DOHH2 (cell line): ENCODE measurements at regions not wholly inside any gene's neighbourhood (a gene's known extent, or its start where the extent isn't known, plus 50 kb on each side); places are given as distances from the start of the nearest gene placed in this dataset.

Experiments
- EZH2phosphoT487 ChIP-seq: fragments of 200-600 bp; sonication (generic); IDR thresholded peaks from 2 replicates; pipeline ENCODE4 v1.6.1; 2017; ENCODE audit warnings: borderline replicate concordance, mild to moderate bottlenecking, antibody characterized with exemption, low read length, moderate library complexity, mixed read lengths
- TF ChIP-seq, protein P1 (sequence below): fragments of 200-600 bp; sonication (generic); IDR thresholded peaks from one replicate; pipeline ENCODE4 v1.5.1; 2014; ENCODE audit warnings: antibody characterized with exemption, mild to moderate bottlenecking, low read depth, low read length; ENCODE audit not compliant: poor library complexity, severe bottlenecking

DNA sequence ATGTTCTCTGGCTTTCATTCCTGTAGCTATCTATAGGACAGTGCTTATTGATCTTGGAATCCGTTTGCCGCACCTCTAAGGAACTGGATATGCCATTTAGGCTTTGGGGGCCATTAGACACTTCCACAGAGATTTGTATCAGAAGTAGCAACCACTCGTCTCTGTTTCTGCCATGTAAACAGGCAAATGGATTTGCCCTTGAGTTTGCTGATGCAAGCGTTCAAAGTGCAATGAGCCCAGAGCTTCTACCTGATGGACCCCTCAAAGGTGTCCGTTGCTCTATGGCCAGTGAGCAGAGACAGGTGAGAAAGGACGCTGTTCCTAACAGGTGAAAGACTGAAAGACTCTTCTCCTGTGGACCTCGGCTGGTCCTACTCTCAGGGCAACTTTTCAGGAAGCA lies 302.9 kb downstream of the ZNF536 start:
- TF ChIP-seq, protein P1, sequence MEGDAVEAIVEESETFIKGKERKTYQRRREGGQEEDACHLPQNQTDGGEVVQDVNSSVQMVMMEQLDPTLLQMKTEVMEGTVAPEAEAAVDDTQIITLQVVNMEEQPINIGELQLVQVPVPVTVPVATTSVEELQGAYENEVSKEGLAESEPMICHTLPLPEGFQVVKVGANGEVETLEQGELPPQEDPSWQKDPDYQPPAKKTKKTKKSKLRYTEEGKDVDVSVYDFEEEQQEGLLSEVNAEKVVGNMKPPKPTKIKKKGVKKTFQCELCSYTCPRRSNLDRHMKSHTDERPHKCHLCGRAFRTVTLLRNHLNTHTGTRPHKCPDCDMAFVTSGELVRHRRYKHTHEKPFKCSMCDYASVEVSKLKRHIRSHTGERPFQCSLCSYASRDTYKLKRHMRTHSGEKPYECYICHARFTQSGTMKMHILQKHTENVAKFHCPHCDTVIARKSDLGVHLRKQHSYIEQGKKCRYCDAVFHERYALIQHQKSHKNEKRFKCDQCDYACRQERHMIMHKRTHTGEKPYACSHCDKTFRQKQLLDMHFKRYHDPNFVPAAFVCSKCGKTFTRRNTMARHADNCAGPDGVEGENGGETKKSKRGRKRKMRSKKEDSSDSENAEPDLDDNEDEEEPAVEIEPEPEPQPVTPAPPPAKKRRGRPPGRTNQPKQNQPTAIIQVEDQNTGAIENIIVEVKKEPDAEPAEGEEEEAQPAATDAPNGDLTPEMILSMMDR: no peak
- no peak for TF ChIP-seq EZH2phosphoT487
